ENCODE measurements at regions not wholly inside any gene's neighbourhood (a gene's known extent, or its start where the extent isn't known, plus 50 kb on each side); places are given as distances from the start of the nearest gene placed in this dataset.

DNA sequence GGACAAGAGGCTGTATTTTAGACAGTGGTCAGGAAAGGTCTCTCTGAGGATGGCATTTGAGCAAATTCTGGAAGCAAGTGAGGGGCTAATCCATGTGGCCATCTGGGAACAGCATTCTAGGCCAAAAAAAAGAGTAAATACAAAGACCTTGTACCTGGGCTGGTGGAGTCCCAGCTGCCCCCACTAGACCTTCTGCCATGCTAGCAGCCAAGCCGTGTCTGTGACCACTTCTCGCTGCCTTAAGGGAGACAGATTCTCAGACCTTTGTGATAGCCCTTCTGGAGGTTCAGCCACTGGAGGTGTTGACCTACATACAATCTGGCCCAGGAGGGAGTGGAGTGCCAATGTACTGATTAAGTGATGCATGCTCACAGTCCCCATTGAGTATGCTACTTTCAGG, 506.2 kb downstream of the MID1IP1 start:
- CTCF ChIA-PET (ENCODE audit: low intra/inter-chr PET ratio): no interaction called here
- TF ChIP-seq STAG1 (CRISPR knock-in tag; IDR thresholded peaks at IDR 0.05; ENCODE audit: borderline replicate concordance): no peak
- TF ChIP-seq DPF2 (IDR thresholded peaks at IDR 0.05): no peak
- TF ChIP-seq, protein P1, sequence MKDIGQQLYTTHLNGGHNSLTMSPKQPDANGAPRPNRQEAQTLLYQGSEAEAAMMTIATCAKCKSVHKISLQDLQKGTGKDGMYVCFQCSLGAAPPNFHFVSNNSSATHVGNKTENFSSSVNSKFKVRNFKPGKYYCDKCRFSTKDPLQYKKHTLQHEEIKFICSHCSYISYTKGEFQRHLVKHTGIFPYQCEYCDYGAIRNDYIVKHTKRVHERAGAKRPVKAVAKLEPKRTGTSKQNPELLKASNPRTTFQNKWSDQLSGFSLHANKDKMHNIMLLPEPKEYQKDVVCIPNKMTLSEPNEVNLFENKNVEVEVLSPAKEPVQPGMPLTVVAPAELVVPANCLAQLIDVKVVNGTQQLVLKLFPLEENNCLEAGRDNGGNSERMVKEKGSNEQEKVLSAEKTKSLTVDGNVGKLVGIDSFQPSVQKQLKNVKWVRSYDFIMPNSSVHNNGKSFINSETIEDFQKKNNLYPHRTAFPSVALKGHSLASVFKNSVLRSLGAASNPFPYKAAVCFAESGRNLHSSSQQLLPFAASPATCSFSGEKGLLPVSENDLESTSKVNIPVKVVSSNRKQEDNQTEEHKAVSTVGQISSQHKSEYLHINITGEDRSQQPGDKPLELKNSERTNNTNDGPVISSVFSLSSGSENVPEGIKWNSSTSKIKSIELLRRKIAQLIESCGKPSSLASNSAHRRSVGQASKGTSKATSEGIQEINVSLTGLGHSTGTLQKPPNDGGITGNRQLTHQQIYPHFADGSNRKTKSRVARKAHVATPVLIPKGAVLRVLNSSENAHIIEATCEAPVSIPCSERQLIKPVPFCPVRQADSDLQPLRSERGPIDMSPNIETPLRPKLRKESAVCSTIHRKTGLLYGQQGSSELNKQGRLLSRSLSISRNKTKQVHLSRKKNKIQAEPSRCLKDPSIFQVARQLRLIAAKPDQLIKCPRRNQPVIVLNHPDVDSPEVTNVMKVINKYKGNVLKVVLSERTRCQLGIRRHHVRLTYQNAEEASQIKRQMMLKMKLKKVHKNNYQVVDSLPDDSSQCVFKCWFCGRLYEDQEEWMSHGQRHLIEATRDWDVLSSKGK (CRISPR knock-in tag; IDR thresholded peaks at IDR 0.05): no peak
- TF ChIP-seq FOXJ2 (tag; IDR thresholded peaks at IDR 0.05): no peak
- no peak for TF ChIP-seq PURB (CRISPR knock-in tag; IDR thresholded peaks at IDR 0.05; ENCODE audit: low read depth)
- TF ChIP-seq MCM7 (IDR thresholded peaks at IDR 0.05): no peak
- no peak for TF ChIP-seq FOXP1 (CRISPR knock-in tag; IDR thresholded peaks at IDR 0.05)
- no peak for TF ChIP-seq ASH1L (IDR thresholded peaks at IDR 0.05; ENCODE audit: borderline replicate concordance, low read depth, partially characterized antibody)
- TF ChIP-seq ZNF57 (CRISPR knock-in tag; IDR thresholded peaks at IDR 0.05): no peak
- no peak for TF ChIP-seq BRD9 (IDR thresholded peaks at IDR 0.05; ENCODE audit: low read depth, partially characterized antibody)
- TF ChIP-seq ILK (tag; IDR thresholded peaks at IDR 0.05; ENCODE audit: borderline replicate concordance, low read depth): no peak
- TF ChIP-seq FUS (optimal IDR thresholded peaks at IDR 0.05; ENCODE audit: low read depth, low read length): no peak
- TF ChIP-seq, protein P2, sequence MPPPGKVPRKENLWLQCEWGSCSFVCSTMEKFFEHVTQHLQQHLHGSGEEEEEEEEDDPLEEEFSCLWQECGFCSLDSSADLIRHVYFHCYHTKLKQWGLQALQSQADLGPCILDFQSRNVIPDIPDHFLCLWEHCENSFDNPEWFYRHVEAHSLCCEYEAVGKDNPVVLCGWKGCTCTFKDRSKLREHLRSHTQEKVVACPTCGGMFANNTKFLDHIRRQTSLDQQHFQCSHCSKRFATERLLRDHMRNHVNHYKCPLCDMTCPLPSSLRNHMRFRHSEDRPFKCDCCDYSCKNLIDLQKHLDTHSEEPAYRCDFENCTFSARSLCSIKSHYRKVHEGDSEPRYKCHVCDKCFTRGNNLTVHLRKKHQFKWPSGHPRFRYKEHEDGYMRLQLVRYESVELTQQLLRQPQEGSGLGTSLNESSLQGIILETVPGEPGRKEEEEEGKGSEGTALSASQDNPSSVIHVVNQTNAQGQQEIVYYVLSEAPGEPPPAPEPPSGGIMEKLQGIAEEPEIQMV (tag; conservative IDR thresholded peaks at IDR 0.05; ENCODE audit: low read depth): no peak
- no peak for TF ChIP-seq PTTG1 (tag; IDR thresholded peaks at IDR 0.05; ENCODE audit: low read depth)
- TF ChIP-seq TOE1 (IDR thresholded peaks at IDR 0.05; ENCODE audit: borderline replicate concordance): no peak
- no peak for TF ChIP-seq TOE1 (CRISPR knock-in tag; IDR thresholded peaks at IDR 0.05; ENCODE audit: borderline replicate concordance, low read depth)
- TF ChIP-seq NFIX (CRISPR knock-in tag; IDR thresholded peaks at IDR 0.05; ENCODE audit: low read depth): no peak
- TF ChIP-seq YBX1 (IDR thresholded peaks at IDR 0.05): no peak
- no peak for TF ChIP-seq MAZ (CRISPR knock-in tag; conservative IDR thresholded peaks at IDR 0.05 in 1 of 2, IDR thresholded peaks at IDR 0.05 in 1 of 2)

More for the DNA sequence above, 506.2 kb downstream of the MID1IP1 start:
- H3K9ac ChIP-seq (ENCODE audit: insufficient read depth in 1 of 2, low read depth in 2 of 2, low read length in 2 of 2): no peak overlapping the region
- intact Hi-C loops (cut with micrococcal nuclease) (no loop called here), in situ Hi-C loops (cut with MboI) (no loop called here)
- no peaks in the 10 kb centered on the region for H4K20me1 ChIP-seq (replicated peaks; ENCODE audit: control insufficient read depth, insufficient read depth, low read length)
- no peaks in the 10 kb centered on the region for H3K36me3 ChIP-seq (ENCODE audit: control insufficient read depth, insufficient read depth, low read length)
- no peak overlapping the region for H3K4me2 ChIP-seq (ENCODE audit: insufficient read depth, low read length)
- H2AFZ ChIP-seq (ENCODE audit: low read depth, low read length): no peak overlapping the region
- H3K4me3 ChIP-seq: no peak overlapping the region
- FAIRE-seq: no peak
- H3K9me1 ChIP-seq (ENCODE audit: control insufficient read depth, insufficient read depth, low read length): no peaks in the 10 kb centered on the region
- WGBS (ENCODE audit: insufficient coverage, low coverage, missing lambda C conversion rate): 18% methylated on average over 2 of the region's 2 CpGs
- no peaks in the 10 kb centered on the region; a peak in 1 of 5 replicates for H3K4me1 ChIP-seq (replicated peaks in 1 of 2; ENCODE audit: control insufficient read depth in 2 of 2, insufficient read depth in 2 of 2, low read length in 2 of 2)
- H3K9me3 ChIP-seq (replicated peaks; ENCODE audit: control insufficient read depth, insufficient read depth, low read depth, low read length): no peaks in the 10 kb centered on the region
- POLR2A ChIA-PET: no interaction called here
- H3K27me3 ChIP-seq (ENCODE audit: control insufficient read depth in 2 of 2, insufficient read depth in 2 of 2, low read length in 2 of 2): no peaks in the 10 kb centered on the region; a peak in 1 of 5 replicates
- DNase-seq (ENCODE audit: extremely low read depth in 1 of 4, low spot score in 3 of 4): no peak
- H3K27ac ChIP-seq (ENCODE audit: extremely low read depth, low read depth, low read length): no peak overlapping the region
- no peak for ATAC-seq
- BruUV-seq (replicated peaks): no TSS peak
- no peaks in the 10 kb centered on the region for H3K79me2 ChIP-seq (ENCODE audit: control insufficient read depth, insufficient read depth, low read length)
